ENCODE measurements at regions not wholly inside any gene's neighbourhood (a gene's known extent, or its start where the extent isn't known, plus 50 kb on each side); places are given as distances from the start of the nearest gene placed in this dataset.

DNA sequence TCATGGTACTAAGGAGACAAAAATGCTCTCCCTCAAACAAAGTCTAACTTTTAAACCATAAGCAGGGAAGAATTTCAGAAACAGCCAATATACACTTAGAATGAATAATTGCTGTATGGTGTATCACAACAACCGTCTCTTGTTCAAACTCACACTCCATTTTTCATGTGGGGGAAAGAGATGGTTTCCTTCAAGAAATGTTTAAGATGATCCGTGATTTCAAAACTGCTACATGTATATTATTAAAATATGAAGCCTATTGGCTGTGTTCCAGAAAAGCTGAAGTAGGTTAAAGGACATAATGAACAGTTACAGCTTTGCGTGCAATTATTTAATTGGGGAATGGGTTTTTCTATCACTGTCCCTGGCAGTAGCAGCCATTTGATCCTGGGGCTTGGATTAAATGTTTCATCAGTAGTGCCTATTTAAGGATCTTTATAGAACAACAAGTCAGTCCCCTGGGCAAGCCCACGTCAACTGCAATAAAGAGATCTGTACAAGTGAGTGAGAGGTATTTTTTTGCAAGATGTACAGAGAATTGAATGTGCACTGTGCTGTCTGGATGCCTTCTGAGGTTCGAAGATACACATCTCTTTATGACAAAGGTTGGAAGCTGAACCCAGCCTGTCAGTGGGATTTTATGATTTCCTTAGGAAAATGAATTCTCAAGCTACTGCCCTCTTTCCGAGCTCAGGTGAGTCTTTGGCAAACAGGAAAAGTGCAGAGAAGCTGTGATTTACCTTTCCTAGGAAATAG, 337.2 kb upstream of the RARB start:
- intact Hi-C loops (cut with DNase I): no loop called here
- DNase-seq: no peak

DNA sequence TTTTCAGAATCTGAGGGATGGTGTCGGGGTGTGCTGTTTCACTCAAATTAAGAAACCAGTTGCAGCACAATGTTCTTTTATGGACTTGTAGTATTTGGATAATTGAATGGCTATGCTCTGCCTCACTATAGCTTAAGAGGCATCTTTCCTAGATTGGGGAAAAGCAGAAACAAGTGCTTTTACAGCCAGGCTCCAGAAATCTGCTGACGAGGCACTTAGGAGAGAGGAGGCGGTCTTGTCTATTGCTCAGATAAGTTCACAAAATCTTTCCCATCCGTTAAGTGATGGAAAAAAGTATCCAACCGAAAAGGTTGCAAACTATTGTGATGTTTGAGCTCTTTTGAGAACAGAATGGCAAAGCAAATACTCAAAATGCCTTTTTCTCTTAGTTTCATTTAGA, 336.1 kb upstream of the RARB start:
- DNase-seq: peak in 12 of 42 donors; percentile 9 to 53 (median 28)
- intact Hi-C loops (cut with DNase I): no loop called here

DNA sequence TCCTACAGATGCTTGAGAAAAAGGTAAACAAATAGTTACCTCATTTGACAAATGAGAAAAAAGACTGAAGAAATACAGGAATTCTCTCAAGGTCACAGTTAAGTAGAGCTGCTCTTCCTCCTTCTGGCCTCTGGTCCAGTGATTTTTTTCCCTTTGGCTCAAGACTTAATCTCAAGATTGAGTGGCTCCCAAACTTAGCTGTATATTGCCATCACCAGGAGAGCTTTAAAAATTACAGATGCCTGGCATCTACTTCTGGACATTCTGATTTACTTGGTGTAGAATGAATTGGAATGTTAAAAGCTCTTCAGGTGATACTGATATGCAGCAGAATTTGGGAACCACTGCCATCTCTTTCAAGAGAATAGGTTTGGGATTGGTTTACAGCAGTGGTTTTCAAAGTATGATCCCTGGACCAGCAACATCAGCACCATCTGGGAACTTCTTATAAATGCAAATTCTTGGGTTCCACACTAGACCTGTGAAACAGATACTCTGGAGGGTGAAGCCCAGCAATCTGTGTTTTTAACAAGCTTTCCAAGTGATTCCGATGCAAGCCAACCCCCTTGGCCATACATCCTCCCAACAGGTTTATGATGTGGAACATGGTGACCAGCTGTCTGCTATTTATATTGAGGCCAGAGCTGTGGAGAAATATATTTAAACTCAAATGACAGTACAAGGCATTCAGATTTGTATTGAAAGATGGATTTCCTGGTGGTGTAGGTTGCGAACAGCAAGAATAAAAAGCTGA, 333.0 kb upstream of the RARB start:
- intact Hi-C loops (cut with DNase I): no loop called here

DNA sequence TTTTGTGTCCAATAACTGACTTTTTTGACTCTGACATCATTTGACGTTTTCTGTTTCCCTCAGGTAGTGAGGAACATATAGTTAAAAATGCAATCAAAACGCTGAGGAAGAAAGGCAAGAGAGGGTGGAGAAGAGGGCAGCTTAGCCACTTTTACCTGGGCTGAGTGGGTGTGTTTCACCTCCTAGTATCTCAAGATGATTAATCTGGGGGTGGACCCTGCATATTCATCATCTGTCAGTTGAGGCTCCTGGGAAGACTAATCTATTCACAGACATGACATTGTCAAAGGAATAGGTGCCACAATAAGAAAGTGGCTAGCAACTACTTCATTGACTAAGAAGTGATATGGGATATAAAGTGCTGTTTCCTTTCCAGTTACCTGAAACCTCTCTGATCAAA, 331.5 kb upstream of the RARB start:
- DNase-seq: peak in 27 of 42 donors; percentile 4 to 87 (median 48)
- intact Hi-C loops (cut with DNase I): no loop called here

More for the DNA sequence above, 333.0 kb upstream of the RARB start:
- peak in 4 of 42 donors; percentile 11 to 37 (median 17) for DNase-seq

DNA sequence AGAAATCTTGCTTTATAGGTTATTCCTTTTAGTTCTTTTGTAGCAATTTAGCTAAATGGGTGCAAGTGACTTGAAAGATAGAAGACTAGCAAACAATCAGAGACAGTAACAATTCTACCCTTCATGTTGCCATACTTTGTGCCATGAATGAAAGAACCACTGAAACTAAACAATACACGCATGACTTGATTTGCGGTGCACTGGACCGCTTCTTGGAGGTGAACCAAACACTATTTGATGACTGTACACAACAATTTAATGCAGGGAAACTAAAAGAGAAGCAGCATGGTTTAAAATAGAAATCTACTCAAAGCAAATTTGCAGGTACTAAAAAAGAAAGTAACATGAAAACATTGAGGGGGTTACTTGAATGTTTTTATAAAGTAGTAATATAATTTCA, 331.0 kb upstream of the RARB start:
- no peak for DNase-seq
- intact Hi-C loops (cut with DNase I): no loop called here

DNA sequence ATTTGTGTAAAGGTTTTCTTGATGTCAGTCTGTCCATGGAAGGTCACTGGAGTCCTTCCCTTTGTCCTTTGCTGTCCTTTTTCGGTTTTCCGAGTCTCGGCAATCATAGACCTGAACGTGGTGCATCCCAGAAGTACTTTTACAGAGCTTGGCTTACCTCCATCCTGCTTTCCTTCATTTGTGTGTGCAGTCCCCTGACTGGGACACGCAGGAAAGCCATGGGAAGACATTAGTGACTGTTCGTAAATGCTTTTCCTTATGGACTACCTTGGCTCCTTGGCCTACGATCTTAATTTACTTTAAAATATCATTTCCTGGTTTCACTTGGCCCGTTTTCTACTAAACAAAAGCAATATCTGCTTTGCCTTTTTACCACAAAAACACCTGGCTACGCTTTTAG, 328.4 kb upstream of the RARB start:
- DNase-seq: no peak
- intact Hi-C loops (cut with DNase I): no loop called here

DNA sequence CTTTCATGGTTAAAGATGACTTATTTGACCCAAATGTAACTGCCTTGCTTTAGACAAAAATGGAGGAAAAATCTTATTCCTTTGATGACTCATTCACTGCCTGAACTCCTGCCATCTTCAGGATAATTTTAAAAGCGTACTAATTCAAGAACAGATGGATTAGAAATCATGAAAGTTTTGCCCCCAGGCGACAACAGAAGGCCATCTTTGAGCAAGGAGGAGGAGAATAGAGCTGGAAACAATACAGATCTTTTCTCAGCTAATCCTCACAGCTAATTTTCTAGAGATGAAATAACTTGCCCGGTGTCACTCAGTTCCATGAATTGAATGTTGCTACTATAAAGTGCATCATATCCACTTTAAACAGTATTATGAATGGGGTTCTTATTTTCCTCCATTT, 324.7 kb upstream of the RARB start:
- intact Hi-C loops (cut with DNase I): no loop called here
- DNase-seq: no peak

DNA sequence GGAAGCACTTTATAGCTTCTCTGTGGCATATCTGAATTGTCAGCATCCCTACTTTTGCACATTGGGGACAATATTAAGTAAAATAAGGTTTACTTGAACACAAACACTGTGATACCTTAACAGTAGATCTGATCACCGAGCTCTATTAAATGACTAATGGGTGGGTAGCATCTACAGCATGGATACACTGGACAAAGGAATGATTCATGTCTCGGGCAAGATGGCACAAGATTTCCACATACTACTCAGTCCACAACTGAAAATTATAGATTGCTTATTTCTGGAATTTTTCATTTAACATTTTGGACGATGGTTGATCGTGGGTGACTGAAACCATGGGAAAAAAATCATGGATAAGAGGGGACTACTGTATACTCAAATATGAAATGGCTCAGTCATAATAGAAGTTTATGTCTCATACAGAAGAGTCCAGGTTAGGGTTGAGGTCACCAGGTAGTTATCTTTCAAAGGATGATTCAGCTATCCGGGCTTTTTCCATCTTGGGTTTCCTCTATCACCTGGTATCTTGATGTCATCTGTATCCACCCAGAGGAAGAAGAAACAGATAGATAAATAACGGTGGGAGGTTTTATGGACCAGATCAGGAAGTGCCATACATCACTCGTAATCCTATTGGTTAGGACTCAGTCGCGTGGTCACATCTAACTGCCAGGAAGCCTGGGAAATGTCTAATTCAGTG, 320.0 kb upstream of the RARB start:
- intact Hi-C loops (cut with DNase I): no loop called here
- no peak for DNase-seq

DNA sequence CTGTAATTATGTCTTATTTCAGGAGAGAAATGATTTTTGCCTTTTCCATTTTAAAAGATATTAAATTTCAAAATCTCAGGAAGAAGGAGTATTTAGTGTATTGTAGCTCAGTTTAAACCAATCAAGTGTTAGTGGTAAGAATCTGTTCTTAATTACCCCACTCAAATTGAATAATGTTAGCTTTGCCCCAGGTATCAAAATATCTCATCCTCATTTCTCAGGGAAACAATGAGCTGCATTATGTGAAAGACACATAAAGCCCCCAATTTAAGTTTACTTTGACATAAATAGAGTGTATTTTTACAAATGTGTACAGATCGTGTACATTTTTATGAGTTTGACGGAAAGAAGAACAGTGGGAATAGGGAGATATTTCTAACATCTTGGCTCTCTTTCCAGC, 317.4 kb upstream of the RARB start:
- intact Hi-C loops (cut with DNase I): no loop called here

DNA sequence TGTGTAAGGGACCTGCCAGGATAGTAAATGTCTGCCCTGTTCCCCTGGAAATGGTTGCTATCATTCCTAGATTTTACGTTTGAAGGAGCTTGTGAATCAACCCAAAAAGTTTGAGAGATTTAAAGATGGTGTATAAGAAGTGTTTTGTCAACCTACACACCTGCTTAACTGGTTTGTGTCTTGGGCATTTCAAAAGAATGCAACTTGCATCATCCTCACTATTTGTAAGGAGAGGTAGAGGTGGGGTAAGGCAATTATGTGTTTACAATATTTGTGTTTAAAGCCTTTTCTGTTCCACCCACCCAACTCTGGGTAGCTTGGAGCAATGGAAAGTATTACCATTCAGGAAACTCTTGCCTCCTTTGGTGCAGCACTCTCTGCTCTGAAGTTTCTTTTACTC, 314.2 kb upstream of the RARB start:
- intact Hi-C loops (cut with DNase I): no loop called here
- no peak for DNase-seq

More for the DNA sequence above, 317.4 kb upstream of the RARB start:
- no peak for DNase-seq

DNA sequence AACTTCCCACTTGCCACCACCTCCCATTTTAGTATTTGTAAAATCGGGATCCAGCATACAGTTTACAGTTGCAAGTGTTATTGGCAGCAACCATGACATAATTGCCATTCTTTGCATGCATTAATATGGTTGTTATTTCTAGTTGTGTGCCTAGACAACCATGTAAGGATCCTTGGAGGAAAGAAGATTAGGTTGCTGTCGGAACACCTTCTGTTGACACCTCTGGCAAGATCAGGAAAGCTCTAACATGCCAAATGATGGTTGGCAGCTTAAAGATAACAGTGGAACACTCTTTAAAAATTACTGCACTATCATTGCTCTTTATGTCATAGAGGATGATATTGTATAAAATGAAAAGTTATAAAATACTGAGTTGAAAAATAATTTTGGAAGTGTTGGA, 313.5 kb upstream of the RARB start:
- intact Hi-C loops (cut with DNase I): no loop called here
- DNase-seq: no peak

DNA sequence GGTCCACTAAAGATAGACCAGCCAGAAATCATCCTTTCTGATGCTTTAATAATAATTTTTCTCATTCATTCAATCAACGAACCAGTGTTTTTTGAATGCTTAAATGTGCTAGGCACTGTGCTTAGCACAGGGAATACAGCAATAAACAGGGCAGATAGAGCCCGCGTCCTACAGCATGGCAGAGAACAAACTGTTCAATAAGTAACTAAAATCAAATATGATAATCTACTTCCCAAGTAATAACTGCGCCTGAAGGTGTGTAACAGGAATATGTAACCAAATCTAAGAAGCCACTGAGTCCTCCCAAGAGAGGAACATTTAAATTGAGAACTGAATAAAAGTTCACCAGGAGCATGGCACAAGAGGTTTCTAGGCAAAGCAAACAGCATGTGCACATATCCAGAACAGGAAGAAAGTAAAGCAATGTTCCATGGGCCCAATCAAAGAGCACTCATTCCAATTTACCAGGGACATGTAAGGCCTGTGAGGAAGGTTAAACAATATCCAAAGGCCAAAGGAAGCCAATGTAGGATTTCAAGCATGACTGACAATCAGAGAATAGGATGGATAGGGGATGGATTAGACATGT, 311.0 kb upstream of the RARB start:
- intact Hi-C loops (cut with DNase I): no loop called here
- DNase-seq: no peak

DNA sequence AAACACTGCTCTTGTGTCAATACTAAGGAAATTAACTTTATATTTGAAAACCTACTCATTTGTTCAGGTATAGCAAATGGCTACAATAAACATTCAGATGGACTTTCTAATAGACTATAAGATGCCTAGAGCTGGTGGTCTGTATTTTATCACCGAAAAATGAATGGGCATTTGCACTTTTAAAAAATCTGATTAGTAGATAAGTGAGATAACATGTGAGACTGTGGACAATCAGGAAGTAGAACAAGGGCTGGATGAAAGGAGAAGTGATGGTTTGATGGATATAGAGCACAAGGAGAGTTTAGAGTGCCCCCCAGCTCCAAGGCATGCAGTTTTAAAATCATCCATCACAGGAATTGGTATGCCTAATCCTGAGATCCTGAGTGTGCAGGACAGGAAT, 308.4 kb upstream of the RARB start:
- DNase-seq: no peak
- intact Hi-C loops (cut with DNase I): no loop called here

DNA sequence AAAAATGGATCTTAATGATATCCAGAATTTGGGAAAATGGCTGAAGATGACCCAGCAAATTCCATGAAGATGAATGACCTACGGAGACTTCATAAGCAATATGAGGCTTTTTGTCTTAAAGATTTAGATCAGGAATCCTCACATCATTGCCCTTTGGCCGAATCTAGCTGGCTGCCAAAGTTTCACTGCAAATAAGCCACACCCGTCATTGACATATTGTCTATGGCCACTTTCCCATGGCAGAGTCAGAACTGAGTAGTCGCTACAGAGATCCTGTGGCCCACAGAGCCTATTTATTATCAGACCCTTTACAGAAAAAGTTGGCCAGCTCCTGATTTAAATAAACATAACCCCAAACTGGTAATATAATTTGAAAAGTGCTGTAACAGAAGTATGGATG, 307.4 kb upstream of the RARB start:
- no peak for DNase-seq
- intact Hi-C loops (cut with DNase I): no loop called here

DNA sequence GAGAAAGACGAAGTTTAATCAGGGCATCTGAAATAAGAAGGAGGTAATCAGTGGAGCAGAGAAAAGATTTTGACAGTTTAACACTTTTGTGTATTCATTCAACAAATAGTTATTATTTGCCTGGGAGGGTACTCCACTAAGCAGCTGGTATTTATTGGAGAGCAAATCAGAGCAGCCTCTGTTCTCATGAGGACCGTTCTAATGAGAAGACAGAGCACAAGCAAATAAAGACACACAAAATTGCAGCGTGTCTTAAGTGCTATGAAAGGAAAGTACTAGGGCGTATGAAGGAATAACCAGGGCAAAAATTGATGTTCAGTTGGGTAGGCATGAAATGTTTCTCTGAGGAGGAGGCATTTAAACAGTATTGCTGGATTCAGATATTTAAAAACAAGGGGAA, 302.9 kb upstream of the RARB start:
- DNase-seq: no peak
- intact Hi-C loops (cut with DNase I): no loop called here

DNA sequence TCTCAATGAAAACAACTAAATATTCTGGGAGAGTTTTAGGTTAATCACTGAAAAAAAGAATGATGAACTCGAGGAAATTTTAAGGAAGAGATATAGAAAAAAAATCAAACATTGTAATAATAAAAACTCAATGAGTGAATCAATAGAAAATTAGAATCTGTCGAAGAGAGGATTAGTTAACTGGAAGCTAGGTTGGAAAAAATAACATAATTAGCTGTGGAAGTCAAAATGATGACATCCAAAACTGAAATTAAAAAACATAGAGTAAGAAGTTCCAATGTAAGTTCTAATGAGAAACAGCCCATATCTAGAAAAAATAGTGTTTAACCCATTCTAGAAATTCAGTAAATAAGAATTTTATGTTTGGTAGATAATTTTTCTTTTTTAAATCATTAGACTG, 299.3 kb upstream of the RARB start:
- no peak for DNase-seq
- intact Hi-C loops (cut with DNase I): no loop called here

DNA sequence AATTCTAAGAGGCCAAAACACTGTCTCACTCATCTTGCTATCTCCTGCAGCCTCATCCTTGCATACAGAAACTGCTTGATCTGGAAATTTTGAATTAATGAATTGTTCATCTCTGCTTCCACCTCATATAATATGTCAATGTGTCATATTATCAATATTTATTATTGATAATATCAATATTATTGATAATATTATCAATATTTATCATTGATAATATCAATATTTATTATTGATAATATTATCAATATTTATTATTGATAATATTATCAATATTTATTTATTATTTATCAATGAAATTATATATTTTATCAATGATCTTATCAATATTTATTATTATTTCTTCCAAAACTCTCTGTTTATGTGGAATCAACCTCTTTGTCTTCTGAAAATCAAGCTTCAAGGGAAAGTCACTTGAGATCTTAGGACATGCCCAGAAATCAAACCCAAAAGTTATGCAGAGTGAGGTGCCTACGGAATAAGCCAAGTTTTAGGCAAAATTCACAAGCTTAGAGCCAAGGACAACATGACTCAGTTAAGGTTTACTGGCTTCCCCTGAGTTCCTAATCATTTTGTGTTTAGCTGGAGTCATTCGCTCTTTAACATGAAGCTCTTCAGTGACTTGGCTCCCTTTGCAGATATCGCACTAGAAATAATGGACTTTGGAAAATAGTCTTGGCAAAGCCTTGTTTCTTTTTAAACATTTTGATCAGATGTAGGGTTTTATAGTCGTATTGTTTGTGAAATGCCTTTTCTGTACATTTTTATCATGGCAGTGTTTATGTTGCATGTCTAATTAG, 297.1 kb upstream of the RARB start:
- no peak for DNase-seq

DNA sequence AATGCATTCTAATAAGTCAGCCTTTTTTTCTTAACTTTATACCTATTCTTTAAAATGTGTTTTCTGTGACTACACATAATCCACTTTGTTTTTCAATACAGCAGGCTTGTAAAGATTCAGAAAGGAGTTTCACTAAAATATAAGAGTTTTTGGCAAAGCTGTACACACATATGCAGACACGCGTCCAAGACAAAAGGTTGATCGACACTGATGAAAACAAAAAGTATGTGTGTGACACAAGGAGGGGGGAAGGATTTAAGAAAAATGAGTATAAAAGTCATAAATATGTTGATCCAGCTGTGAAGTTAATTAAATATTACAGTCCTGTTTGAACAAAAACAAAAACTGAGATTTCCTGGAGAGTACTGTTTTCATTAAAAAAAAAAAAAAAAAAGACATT, 294.5 kb upstream of the RARB start:
- DNase-seq: no peak
- intact Hi-C loops (cut with DNase I): no loop called here

More for the DNA sequence above, 297.1 kb upstream of the RARB start:
- intact Hi-C loops (cut with DNase I): no loop called here

DNA sequence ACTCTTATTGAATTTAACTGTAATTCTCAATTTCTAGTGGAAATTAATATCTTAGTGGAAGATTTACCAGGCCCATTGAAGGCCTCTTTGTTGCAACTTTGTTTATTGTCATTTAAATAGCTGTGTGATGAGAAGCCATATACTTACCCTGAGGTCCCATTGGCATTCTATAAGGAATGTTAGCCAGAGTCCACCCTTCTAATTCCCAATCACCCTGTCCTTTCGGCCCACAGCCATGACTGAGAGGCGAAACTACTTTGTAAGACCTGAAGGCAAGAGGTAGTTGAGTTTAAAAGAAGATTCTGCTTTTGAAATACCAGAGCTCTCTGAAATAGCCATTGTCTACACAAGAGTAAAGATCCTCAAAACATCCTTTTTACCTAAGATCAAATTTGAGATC, 290.5 kb upstream of the RARB start:
- no peak for DNase-seq
- intact Hi-C loops (cut with DNase I): no loop called here

All from head of caudate nucleus (tissue), 42 donors.